ENCODE measurements at regions not wholly inside any gene's neighbourhood (a gene's known extent, or its start where the extent isn't known, plus 50 kb on each side); places are given as distances from the start of the nearest gene placed in this dataset.

DNA sequence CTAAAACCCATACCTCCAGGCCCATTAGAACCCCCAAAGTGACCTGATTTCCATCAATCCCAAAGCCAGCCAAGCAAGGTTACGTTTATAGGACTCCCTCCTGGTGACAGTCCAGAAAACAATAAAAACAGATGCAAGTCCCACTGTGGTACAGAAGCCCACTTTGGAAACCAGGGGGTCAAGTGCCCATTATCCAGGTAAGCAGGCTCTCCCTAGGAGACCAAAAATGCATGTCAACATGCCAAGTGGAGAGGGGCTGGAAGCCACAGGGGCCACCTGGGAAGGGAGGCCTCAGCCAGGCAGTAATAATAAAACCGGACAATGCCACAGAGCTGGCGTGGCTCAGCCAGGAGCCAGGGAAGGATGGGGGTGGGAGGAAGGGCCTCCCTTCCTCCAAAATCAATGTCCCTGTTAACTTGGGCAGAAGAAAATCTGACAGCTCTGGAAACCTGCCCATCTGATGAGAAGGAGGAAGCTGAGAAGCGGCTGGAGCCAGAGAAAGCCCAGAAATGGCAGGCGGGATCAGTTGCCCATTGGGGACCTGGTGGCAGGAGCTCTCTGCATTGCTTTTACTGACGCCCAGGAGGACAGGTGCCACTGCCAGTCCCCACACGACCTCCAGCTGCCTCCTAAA lies 160.4 kb downstream of the ZIC5 start:
- no peaks in the 10 kb centered on the region for H3K36me3 Mint-ChIP-seq
- no peak for DNase-seq (ENCODE audit: extremely low spot score, unreplicated experiment)
- no peaks in the 10 kb centered on the region for H3K9me3 Mint-ChIP-seq
- H3K27ac Mint-ChIP-seq = no peak overlapping the region
- no peaks in the 10 kb centered on the region for H3K27me3 Mint-ChIP-seq
- TF ChIP-seq, protein P1, sequence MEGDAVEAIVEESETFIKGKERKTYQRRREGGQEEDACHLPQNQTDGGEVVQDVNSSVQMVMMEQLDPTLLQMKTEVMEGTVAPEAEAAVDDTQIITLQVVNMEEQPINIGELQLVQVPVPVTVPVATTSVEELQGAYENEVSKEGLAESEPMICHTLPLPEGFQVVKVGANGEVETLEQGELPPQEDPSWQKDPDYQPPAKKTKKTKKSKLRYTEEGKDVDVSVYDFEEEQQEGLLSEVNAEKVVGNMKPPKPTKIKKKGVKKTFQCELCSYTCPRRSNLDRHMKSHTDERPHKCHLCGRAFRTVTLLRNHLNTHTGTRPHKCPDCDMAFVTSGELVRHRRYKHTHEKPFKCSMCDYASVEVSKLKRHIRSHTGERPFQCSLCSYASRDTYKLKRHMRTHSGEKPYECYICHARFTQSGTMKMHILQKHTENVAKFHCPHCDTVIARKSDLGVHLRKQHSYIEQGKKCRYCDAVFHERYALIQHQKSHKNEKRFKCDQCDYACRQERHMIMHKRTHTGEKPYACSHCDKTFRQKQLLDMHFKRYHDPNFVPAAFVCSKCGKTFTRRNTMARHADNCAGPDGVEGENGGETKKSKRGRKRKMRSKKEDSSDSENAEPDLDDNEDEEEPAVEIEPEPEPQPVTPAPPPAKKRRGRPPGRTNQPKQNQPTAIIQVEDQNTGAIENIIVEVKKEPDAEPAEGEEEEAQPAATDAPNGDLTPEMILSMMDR (conservative IDR thresholded peaks at IDR 0.05) = no peak
- no peaks in the 10 kb centered on the region for H3K4me1 Mint-ChIP-seq (ENCODE audit: unreplicated experiment)
- no peak overlapping the region for H3K4me3 Mint-ChIP-seq

DNA sequence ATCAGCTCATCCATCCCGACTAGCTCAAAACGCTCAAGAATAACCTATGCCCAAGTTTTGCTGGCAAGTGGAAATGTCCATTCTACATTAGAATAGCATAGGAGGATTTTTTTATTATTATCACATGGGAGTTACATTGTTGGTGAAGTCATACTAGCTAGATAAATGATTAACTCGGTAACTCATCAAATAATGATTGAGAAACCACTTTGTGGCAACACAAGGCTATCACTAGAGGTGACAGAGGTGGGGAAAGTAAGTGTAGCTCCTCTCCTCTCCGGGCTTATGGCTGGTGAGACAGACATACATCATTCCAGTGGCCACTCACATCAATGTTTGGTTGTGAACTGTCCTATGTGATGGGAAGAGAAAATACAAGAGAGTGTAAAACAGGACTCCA lies 161.6 kb downstream of the ZIC5 start:
- DNase-seq (ENCODE audit: extremely low spot score, unreplicated experiment) = no peak
- Mint-ChIP-seq H3K27me3 (no peaks in the 10 kb centered on the region), H3K9me3 (no peaks in the 10 kb centered on the region), H3K27ac (no peak overlapping the region), H3K4me3 (no peak overlapping the region), H3K4me1 (ENCODE audit: unreplicated experiment) (no peaks in the 10 kb centered on the region), H3K36me3 (no peaks in the 10 kb centered on the region)
- TF ChIP-seq, protein P1 (conservative IDR thresholded peaks at IDR 0.05) = no peak

DNA sequence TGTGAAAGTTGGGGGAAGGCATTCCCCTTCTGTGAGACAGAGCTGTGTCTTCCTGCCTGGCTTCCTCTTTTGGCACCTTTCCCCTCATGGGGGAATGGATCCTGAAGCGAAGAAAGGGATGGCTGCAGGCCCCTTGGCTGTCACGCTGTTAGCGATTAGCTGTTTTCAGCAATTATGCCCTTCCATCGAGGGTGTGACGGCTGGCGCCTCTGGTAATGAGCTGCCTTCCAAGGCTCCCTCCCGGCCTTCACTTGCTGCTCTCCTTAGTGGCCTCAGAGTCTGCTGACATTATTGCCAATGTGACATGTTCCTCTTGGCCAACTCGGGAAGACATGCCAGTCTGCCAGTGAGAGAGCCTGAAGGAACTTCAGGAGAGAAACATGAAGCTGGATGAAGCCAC lies 162.1 kb downstream of the ZIC5 start:
- no peak overlapping the region for H3K27ac Mint-ChIP-seq
- H3K4me3 Mint-ChIP-seq = no peak overlapping the region
- H3K27me3 Mint-ChIP-seq = no peaks in the 10 kb centered on the region
- TF ChIP-seq, protein P1 (conservative IDR thresholded peaks at IDR 0.05) = no peak
- H3K9me3 Mint-ChIP-seq = no peaks in the 10 kb centered on the region
- H3K36me3 Mint-ChIP-seq = no peaks in the 10 kb centered on the region
- H3K4me1 Mint-ChIP-seq (ENCODE audit: unreplicated experiment) = no peaks in the 10 kb centered on the region
- no peak for DNase-seq (ENCODE audit: extremely low spot score, unreplicated experiment)

DNA sequence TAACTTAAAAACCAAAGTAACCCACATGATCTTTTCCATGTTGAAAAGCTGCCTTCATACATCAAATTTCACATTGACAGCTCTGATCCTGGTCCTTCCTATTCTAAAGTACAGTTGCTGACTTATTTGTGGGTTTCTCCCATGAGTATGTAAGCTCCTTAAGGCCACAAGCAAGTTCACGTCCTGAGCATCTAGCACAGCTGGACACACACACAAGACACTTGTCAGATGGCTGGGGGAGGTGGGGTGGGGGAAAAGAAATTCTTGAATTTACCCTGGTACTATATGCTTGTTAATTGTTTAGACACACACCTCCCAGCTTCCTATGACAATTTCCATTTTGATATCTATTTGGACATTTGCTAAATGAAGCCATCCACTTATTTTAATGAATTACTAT lies 162.8 kb downstream of the ZIC5 start:
- Mint-ChIP-seq H3K4me1 (ENCODE audit: unreplicated experiment) (no peaks in the 10 kb centered on the region), H3K4me3 (no peak overlapping the region), H3K36me3 (no peaks in the 10 kb centered on the region), H3K27ac (no peak overlapping the region), H3K9me3 (no peaks in the 10 kb centered on the region), H3K27me3 (no peaks in the 10 kb centered on the region)
- no peak for DNase-seq (ENCODE audit: extremely low spot score, unreplicated experiment)
- TF ChIP-seq, protein P1 (conservative IDR thresholded peaks at IDR 0.05) = no peak

DNA sequence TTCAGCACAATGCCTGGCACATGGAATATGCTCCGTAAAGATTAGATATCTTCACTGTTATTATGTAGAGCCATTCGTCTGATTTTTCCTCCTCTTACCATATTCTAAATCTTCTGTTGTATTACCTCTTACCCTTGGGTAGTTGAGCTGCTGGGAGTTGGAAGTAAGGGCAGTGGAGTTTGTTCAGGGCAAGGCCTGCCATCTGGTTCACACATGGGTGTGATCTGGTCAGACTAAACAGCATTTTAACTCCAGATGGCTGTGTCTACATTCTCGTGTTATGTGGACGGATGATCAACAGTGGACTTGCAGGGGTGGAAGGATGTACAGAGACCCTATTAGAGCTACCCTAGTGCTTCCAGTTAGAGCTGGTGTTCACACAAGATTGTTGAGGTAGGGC lies 164.9 kb downstream of the ZIC5 start:
- Mint-ChIP-seq H3K4me1 (ENCODE audit: unreplicated experiment) (no peaks in the 10 kb centered on the region), H3K27ac (no peak overlapping the region), H3K9me3 (no peaks in the 10 kb centered on the region), H3K27me3 (peaks cover 4% of the 10 kb centered on the region), H3K4me3 (no peak overlapping the region), H3K36me3 (no peaks in the 10 kb centered on the region)
- TF ChIP-seq, protein P1 (conservative IDR thresholded peaks at IDR 0.05) = no peak
- no peak for DNase-seq (ENCODE audit: extremely low spot score, unreplicated experiment)

DNA sequence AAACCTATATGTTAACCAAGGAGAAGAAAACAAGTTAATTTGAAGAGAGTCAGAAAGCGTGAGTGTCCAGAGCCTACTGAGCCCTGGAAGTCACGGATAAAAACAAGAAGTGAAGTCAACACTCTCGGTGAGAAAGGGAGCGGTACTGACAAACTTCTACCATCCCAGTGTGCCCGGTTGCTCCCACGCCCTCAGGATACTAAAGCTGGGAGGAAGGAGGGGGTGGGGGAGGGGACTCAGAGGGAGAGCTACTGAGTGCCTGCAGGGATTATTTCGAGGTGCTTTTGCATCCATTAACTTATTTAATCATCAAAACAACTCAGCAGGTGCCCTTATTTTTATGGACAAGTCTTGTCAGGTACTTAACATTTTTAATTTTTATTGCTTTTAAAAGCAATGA lies 166.2 kb downstream of the ZIC5 start:
- Mint-ChIP-seq H3K4me1 (ENCODE audit: unreplicated experiment) (no peaks in the 10 kb centered on the region), H3K27ac (no peak overlapping the region)

More for the DNA sequence above, 166.2 kb downstream of the ZIC5 start:
- TF ChIP-seq, protein P1 (conservative IDR thresholded peaks at IDR 0.05) = no peak
- no peak for DNase-seq (ENCODE audit: extremely low spot score, unreplicated experiment)
- Mint-ChIP-seq H3K4me3 (no peak overlapping the region), H3K9me3 (no peaks in the 10 kb centered on the region), H3K27me3 (peaks cover 4% of the 10 kb centered on the region), H3K36me3 (no peaks in the 10 kb centered on the region)
